ENCODE measurements at regions not wholly inside any gene's neighbourhood (a gene's known extent, or its start where the extent isn't known, plus 50 kb on each side); places are given as distances from the start of the nearest gene placed in this dataset.

- CTCF ChIA-PET: interaction anchor here (1.2 to 7.2 kb wide), 2 partner anchors 13 to 20 kb away, joined by 3 to 90 read pairs; no protein-coding TSS in a partner anchor
Measured at GRCh38 chr4:100106982-100107381, 83.3 kb downstream of the DDIT4L start.

GRCh38 chr4:100103671-100104070, 86.6 kb downstream of the DDIT4L start:
- POLR2A ChIA-PET: no interaction called here
- no peak for TF ChIP-seq CTCF (IDR thresholded peaks at IDR 0.05; ENCODE audit: control extremely low read depth, extremely low read depth, low read depth, missing control alignments)
- no peak for DNase-seq (ENCODE audit: extremely low spot score)
- CTCF ChIA-PET: interaction anchor here (0.8 to 7.2 kb wide), 6 partner anchors 10 to 35 kb away, joined by 3 to 90 read pairs (median 4); no protein-coding TSS in a partner anchor

More at GRCh38 chr4:100106982-100107381, 83.3 kb downstream of the DDIT4L start:
- POLR2A ChIA-PET: no interaction called here
- no peak for TF ChIP-seq CTCF (IDR thresholded peaks at IDR 0.05; ENCODE audit: control extremely low read depth, extremely low read depth, low read depth, missing control alignments)
- DNase-seq (ENCODE audit: extremely low spot score): peak; percentile 17

GRCh38 chr4:100100985-100101384, 89.3 kb downstream of the DDIT4L start:
- TF ChIP-seq CTCF (IDR thresholded peaks at IDR 0.05; ENCODE audit: control extremely low read depth, extremely low read depth, low read depth, missing control alignments): no peak
- no peak for DNase-seq (ENCODE audit: extremely low spot score)
- ChIA-PET CTCF (interaction anchor here (7.2 to 9.8 kb wide), 2 partner anchors 7 to 21 kb away, joined by 90 to 169 read pairs; no protein-coding TSS in a partner anchor), POLR2A (no interaction called here)

GRCh38 chr4:100099746-100100145, 90.5 kb downstream of the DDIT4L start:
- ChIA-PET POLR2A (no interaction called here), CTCF (interaction anchor here (0.9 to 9.8 kb wide), 2 partner anchors 20 to 102 kb away, joined by 3 to 169 read pairs; no protein-coding TSS in a partner anchor)
- DNase-seq (ENCODE audit: extremely low spot score): no peak
- TF ChIP-seq CTCF (IDR thresholded peaks at IDR 0.05; ENCODE audit: control extremely low read depth, extremely low read depth, low read depth, missing control alignments): no peak

- DNase-seq (ENCODE audit: extremely low spot score): no peak
- ChIA-PET CTCF (interaction anchor here (1.1 to 9.8 kb wide), 4 partner anchors 19 to 274 kb away, joined by 3 to 169 read pairs (median 4); no protein-coding TSS in a partner anchor), POLR2A (no interaction called here)
- no peak for TF ChIP-seq CTCF (IDR thresholded peaks at IDR 0.05; ENCODE audit: control extremely low read depth, extremely low read depth, low read depth, missing control alignments)
Measured at GRCh38 chr4:100098681-100099080, 91.6 kb downstream of the DDIT4L start.

GRCh38 chr4:100098011-100098545, 92.2 kb downstream of the DDIT4L start:
- no peak for DNase-seq (ENCODE audit: extremely low spot score)
- TF ChIP-seq CTCF (IDR thresholded peaks at IDR 0.05; ENCODE audit: control extremely low read depth, extremely low read depth, low read depth, missing control alignments): no peak
- ChIA-PET POLR2A (no interaction called here), CTCF (interaction anchor here (1.1 to 9.8 kb wide), 5 partner anchors 18 to 274 kb away, joined by 3 to 169 read pairs (median 3); no protein-coding TSS in a partner anchor)

Data from GM10248 (cell line).